H1 (cell line): ENCODE measurements at regions not wholly inside any gene's neighbourhood (a gene's known extent, or its start where the extent isn't known, plus 50 kb on each side); places are given as distances from the start of the nearest gene placed in this dataset.

Experiments used
- CTCF ChIA-PET: fragments of 300-600 bp; sonication (Branson Sonifier 250); formaldehyde crosslinking; loops from one replicate; lab custom pipeline; 2021; ENCODE audit not compliant: partially characterized antibody; lab: Charles Lee
- POLR2A ChIA-PET: fragments of 300-600 bp; sonication (Branson Sonifier 250); formaldehyde crosslinking; loops from one replicate; lab custom pipeline; 2021; ENCODE audit warnings: inconsistent platforms; ENCODE audit not compliant: partially characterized antibody; lab: Charles Lee
- DNase-seq, 2 experiments: peaks; one replicate each; pipeline versions ENCODE4 v3.0.0 to v3.0.0-alpha.2; 2010 to 2022; ENCODE audit warnings: low spot score in 2 of 2, low read depth in 1 of 2, mixed read lengths in 1 of 2
- FAIRE-seq: peaks from 2 replicates; lab custom pipeline; 2011; peaks lifted over from hg19 to GRCh38; lab: Jason Lieb, UNC
- H2AFZ ChIP-seq: 2 replicates; pipeline ENCODE4 v1.8.1; 2012; ENCODE audit warnings: low read length, inconsistent platforms
- H2AK5ac ChIP-seq: 2 replicates; pipeline ENCODE4 v1.6.1; 2013; ENCODE audit warnings: low read depth, low read length
- H2BK120ac ChIP-seq: replicated peaks from 2 replicates; pipeline ENCODE3; 2013; ENCODE audit warnings: low read depth, low read length, inconsistent platforms
- H2BK12ac ChIP-seq: 2 replicates; pipeline ENCODE4 v1.6.1; 2013; ENCODE audit warnings: low read depth, low read length
- H2BK15ac ChIP-seq: 2 replicates; pipeline ENCODE4 v1.6.1; 2013; ENCODE audit warnings: low read length
- H2BK20ac ChIP-seq: 2 replicates; pipeline ENCODE4 v1.6.1; 2013; ENCODE audit warnings: low read length
- H2BK5ac ChIP-seq: 2 replicates; pipeline ENCODE4 v1.6.1; 2013; ENCODE audit warnings: low read depth, low read length
- H3K14ac ChIP-seq: 2 replicates; pipeline ENCODE4 v1.6.1; 2013; ENCODE audit warnings: inconsistent platforms; ENCODE audit not compliant: insufficient read length
- H3K18ac ChIP-seq: 2 replicates; pipeline ENCODE4 v1.6.1; 2013; ENCODE audit warnings: low read length; ENCODE audit errors: extremely low read depth
- H3K23ac ChIP-seq: 2 replicates; pipeline ENCODE4 v1.6.1; 2013; ENCODE audit warnings: inconsistent platforms; ENCODE audit not compliant: insufficient read length
- H3K23me2 ChIP-seq: 2 replicates; pipeline ENCODE4 v1.6.1; 2013; ENCODE audit warnings: low read depth, low read length
- H3K27ac ChIP-seq: 2 replicates; pipeline ENCODE4 v1.6.1; 2011; ENCODE audit warnings: low read depth, low read length, inconsistent platforms
- H3K27me3 ChIP-seq, 4 experiments: replicated peaks in 1 of 4; 1 replicate in 1 of 4; 2 replicates in 3 of 4; pipeline versions ENCODE4 v1.6.1 to v1.8.1; 2011 to 2013; ENCODE audit warnings: low read length in 3 of 4, mild to moderate bottlenecking in 3 of 4, inconsistent platforms in 2 of 4, mixed read lengths in 2 of 4, moderate library complexity in 1 of 4; ENCODE audit not compliant: control insufficient read depth in 3 of 4, insufficient read depth in 3 of 4; ENCODE audit errors: extremely low read depth in 1 of 4
- H3K36me3 ChIP-seq, 4 experiments: 2 replicates each; pipeline versions ENCODE4 v1.6.1 to v1.8.1; 2011 to 2013; ENCODE audit warnings: mild to moderate bottlenecking in 4 of 4, low read length in 3 of 4, moderate library complexity in 2 of 4, control low read depth in 1 of 4, inconsistent platforms in 1 of 4; ENCODE audit not compliant: insufficient read depth in 4 of 4, control insufficient read depth in 2 of 4
- H3K4ac ChIP-seq: replicated peaks from 2 replicates; pipeline ENCODE3; 2013; ENCODE audit warnings: low read length, low read depth, mixed read lengths, inconsistent platforms; ENCODE audit not compliant: insufficient read length
- H3K4me1 ChIP-seq, 4 experiments: replicated peaks in 1 of 4; 1 replicate in 1 of 4; 2 replicates in 3 of 4; pipeline versions ENCODE4 v1.6.1 to v1.8.1; 2011 to 2013; ENCODE audit warnings: low read length in 3 of 4, inconsistent platforms in 2 of 4, mixed read lengths in 1 of 4; ENCODE audit not compliant: insufficient read depth in 4 of 4, control insufficient read depth in 3 of 4
- H3K4me2 ChIP-seq, 2 experiments: 2 replicates each; pipeline versions ENCODE4 v1.6.1 to v1.8.1; 2011 to 2013; ENCODE audit warnings: low read depth in 2 of 2, low read length in 2 of 2, control low read depth in 1 of 2, inconsistent platforms in 1 of 2, mild to moderate bottlenecking in 1 of 2; ENCODE audit not compliant: insufficient read depth in 1 of 2
- H3K4me3 ChIP-seq, 4 experiments: fragments of 200-600, 300-600 bp in 1 of 4; sonication (generic), shearing (Covaris generic), sonication (Bioruptor Twin) in 1 of 4; 2 replicates each; pipeline versions ENCODE4 v1.5.1 to v1.8.1; 2011 to 2016; ENCODE audit warnings: low read length in 4 of 4, low read depth in 3 of 4, control low read depth in 2 of 4, inconsistent platforms in 2 of 4, mild to moderate bottlenecking in 2 of 4, mixed read lengths in 1 of 4, moderate library complexity in 1 of 4; ENCODE audit not compliant: insufficient read depth in 2 of 4; ENCODE audit errors: extremely low read depth in 1 of 4
- H3K56ac ChIP-seq: replicated peaks from 2 replicates; pipeline ENCODE3; 2013; ENCODE audit warnings: low read depth, mild to moderate bottlenecking, mixed read lengths, low read length, inconsistent platforms; ENCODE audit not compliant: insufficient read length
- H3K79me1 ChIP-seq: 2 replicates; pipeline ENCODE4 v1.6.1; 2013; ENCODE audit warnings: low read depth, low read length, control low read depth
- H3K79me2 ChIP-seq, 2 experiments: 2 replicates each; pipeline versions ENCODE4 v1.6.1 to v1.8.1; 2012 to 2013; ENCODE audit warnings: low read length in 2 of 2, mild to moderate bottlenecking in 2 of 2, inconsistent platforms in 1 of 2; ENCODE audit not compliant: insufficient read depth in 2 of 2, control insufficient read depth in 1 of 2
- H3K9ac ChIP-seq, 4 experiments: replicated peaks in 1 of 4; 1 replicate in 1 of 4; 2 replicates in 3 of 4; pipeline versions ENCODE4 v1.6.1 to v1.8.1; 2011 to 2013; ENCODE audit warnings: low read depth in 3 of 4, low read length in 3 of 4, control low read depth in 2 of 4, mild to moderate bottlenecking in 2 of 4, moderate library complexity in 2 of 4, inconsistent platforms in 1 of 4; ENCODE audit errors: extremely low read depth in 1 of 4
- H3K9me3 ChIP-seq, 2 experiments: 2 replicates each; pipeline versions ENCODE4 v1.6.1 to v1.8.1; 2012 to 2013; ENCODE audit warnings: mild to moderate bottlenecking in 2 of 2, moderate library complexity in 2 of 2, control low read depth in 1 of 2, inconsistent platforms in 1 of 2, low read depth in 1 of 2, low read length in 1 of 2, mixed read lengths in 1 of 2; ENCODE audit not compliant: insufficient read depth in 2 of 2
- H4K20me1 ChIP-seq, 2 experiments: replicated peaks in 1 of 2; 2 replicates each; pipeline versions ENCODE3 to v1.8.1; 2011 to 2013; ENCODE audit warnings: inconsistent platforms in 2 of 2, low read length in 2 of 2, mild to moderate bottlenecking in 1 of 2; ENCODE audit not compliant: insufficient read depth in 2 of 2, control insufficient read depth in 1 of 2
- H4K5ac ChIP-seq: 2 replicates; pipeline ENCODE4 v1.6.1; 2013; ENCODE audit warnings: low read length, low read depth, mixed read lengths, inconsistent platforms; ENCODE audit not compliant: insufficient read length
- H4K8ac ChIP-seq: 2 replicates; pipeline ENCODE4 v1.8.0; 2013; ENCODE audit warnings: mild to moderate bottlenecking, moderate library complexity, low read length, inconsistent platforms; ENCODE audit not compliant: insufficient read depth; ENCODE audit errors: extremely low read depth
- H4K91ac ChIP-seq: replicated peaks from 2 replicates; pipeline ENCODE3; 2013; ENCODE audit warnings: low read length, mixed read lengths, inconsistent platforms; ENCODE audit not compliant: insufficient read length
- FOSL1 ChIP-seq: IDR thresholded peaks from 2 replicates; pipeline ENCODE4 v1.6.1; 2011; ENCODE audit warnings: mild to moderate bottlenecking, low read depth, low read length, moderate library complexity; ENCODE audit not compliant: insufficient read depth
- KDM4A ChIP-seq: IDR thresholded peaks from one replicate; pipeline ENCODE4 v1.7.1; 2012; ENCODE audit warnings: low read depth, mild to moderate bottlenecking, moderate library complexity, low read length, inconsistent platforms; ENCODE audit not compliant: severe bottlenecking
- POU5F1 ChIP-seq: IDR thresholded peaks from 2 replicates; pipeline ENCODE4 v1.6.1; 2011; ENCODE audit warnings: low read depth, mild to moderate bottlenecking, low read length, moderate library complexity
- SP1 ChIP-seq: IDR thresholded peaks from 2 replicates; pipeline ENCODE4 v1.6.1; 2011; ENCODE audit warnings: low read depth, low read length
- SUZ12 ChIP-seq: fragments of 200-600 bp; sonication (generic); IDR thresholded peaks from 2 replicates; pipeline ENCODE4 v1.6.1; 2012; ENCODE audit warnings: mild to moderate bottlenecking, inconsistent platforms, low read length, moderate library complexity, mixed read lengths
- WGBS, 2 experiments: shearing (Covaris generic) in 1 of 2; methylation state at CpG; one replicate each; pipeline versions ENCODE4 v1.1.6 to v1.1.7; 2013 to 2015; ENCODE audit warnings: low lambda C conversion rate in 2 of 2, mixed read lengths in 2 of 2, inconsistent platforms in 1 of 2, low coverage in 1 of 2, missing lambda C conversion rate in 1 of 2; ENCODE audit not compliant: insufficient replicate concordance in 2 of 2, insufficient coverage in 1 of 2, insufficient read length in 1 of 2; ENCODE audit errors: extremely low coverage in 1 of 2, missing lambda C conversion rate in 1 of 2; 5-methylcytosine and 5-hydroxymethylcytosine counted together

GRCh38 chr4:181853881-181854511 lies 389.2 kb upstream of the TENM3 start:
- Histone ChIP-seq H3K27me3 (no peaks in the 10 kb centered on the region), H2BK120ac (no peak overlapping the region), H4K91ac (no peak overlapping the region), H3K79me1 (no peaks in the 10 kb centered on the region), H4K5ac (no peak overlapping the region), H3K4me1 (no peaks in the 10 kb centered on the region), H3K9me3 (no peaks in the 10 kb centered on the region), H3K23ac (no peak overlapping the region), H3K79me2 (no peaks in the 10 kb centered on the region), H2BK15ac (no peak overlapping the region), H3K18ac (no peak overlapping the region), H3K56ac (no peak overlapping the region), H3K9ac (no peak overlapping the region), H3K4me2 (no peak overlapping the region), H2AK5ac (no peak overlapping the region), H2BK20ac (no peak overlapping the region), H3K14ac (no peak overlapping the region), H4K8ac (no peak overlapping the region), H2BK5ac (no peak overlapping the region), H3K36me3 (no peaks in the 10 kb centered on the region), H3K23me2 (peaks cover 3% of the 10 kb centered on the region; the same call in 1 of the 2 replicates), H3K27ac (no peak overlapping the region), H3K4me3 (no peak overlapping the region), H4K20me1 (no peaks in the 10 kb centered on the region), H2AFZ (no peak overlapping the region; the same call in 1 of the 2 replicates), H2BK12ac (no peak overlapping the region), H3K4ac (no peak overlapping the region)
- WGBS, 2 experiments = 91% methylated on average over 6 of the region's 6 CpGs; no CpG with 5 or more reads in 1 of the 2 experiments
- FAIRE-seq (no peak), DNase-seq (no peak)
- CTCF ChIA-PET = interaction anchor here (0.8 kb wide), 1 partner anchor 374 kb away, joined by 3 read pairs; no protein-coding TSS in a partner anchor
- POLR2A ChIA-PET = no interaction called here
- TF ChIP-seq SUZ12 (no peak), POU5F1 (no peak), SP1 (no peak), FOSL1 (no peak), KDM4A (no peak)
